ENCODE measurements at regions not wholly inside any gene's neighbourhood (a gene's known extent, or its start where the extent isn't known, plus 50 kb on each side); places are given as distances from the start of the nearest gene placed in this dataset.

DNA sequence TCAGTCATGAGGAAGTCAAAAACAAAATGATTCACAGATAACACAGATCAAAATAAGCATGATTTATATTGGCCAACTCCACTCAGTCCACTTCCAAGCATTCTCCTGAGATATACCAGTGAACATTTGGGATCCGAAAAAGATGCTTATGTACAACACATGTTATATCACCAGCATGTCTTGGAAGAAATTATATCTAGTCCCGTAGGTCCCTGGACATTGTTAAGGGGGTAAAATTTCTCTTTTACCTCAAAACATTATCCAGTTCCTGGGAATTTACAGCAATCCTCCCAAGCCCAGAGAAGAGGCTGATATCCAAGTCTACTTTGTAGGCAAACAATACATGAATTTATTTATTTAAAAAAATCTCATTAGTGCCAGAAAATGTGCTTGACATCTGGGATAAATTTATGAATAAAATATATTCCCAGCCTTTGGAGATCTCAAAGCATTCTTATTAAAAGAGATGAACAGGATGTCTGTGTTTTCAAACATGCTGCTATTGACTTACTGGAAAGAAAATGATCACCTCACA lies 582.2 kb upstream of the ZWINT start:
- no peak for DNase-seq

DNA sequence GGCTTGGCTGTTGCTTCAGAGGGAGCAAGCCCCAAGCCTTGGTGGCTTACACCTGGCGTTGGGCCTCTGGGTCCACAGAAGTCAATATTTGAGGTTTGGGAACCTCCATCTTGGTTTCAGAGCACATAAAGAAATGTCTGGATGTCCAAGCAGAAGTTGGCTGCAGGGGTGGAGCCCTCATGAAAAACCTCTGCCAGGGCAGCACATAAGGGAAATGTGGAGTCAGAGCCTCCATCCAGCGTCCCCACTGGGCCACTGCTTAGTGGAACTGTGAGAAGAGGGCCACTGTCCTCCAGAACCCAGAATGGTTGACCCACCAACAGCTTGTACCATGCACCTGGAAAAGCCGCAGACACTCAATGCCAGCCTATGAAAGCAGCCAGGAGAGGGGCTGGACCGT lies 573.5 kb upstream of the ZWINT start:
- no peak for DNase-seq

DNA sequence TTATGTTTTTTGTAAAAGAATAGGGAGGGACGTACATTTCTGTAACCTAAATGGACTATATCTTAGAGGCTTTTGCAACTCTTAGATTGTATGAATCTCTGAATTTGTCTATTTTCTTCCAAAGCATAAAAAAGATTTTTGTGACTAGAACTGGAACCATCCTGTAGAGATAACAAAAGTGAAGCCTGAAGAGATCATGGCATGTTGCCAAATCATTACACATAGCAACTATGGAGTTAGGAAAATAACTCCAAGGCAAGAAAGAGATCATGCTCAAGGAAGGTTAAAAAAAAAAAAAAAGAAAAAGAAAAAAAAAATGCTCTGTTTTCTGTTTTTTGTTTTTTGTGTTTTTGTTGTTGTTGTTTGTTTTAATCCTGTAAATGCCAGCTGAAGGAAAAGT lies 567.7 kb upstream of the ZWINT start:
- DNase-seq = peak; percentile 33

GRCh38 chr10:56927701-56928100 lies 566.6 kb upstream of the ZWINT start:
- DNase-seq = no peak

- DNase-seq = no peak
Observed at GRCh38 chr10:56920601-56921261, 559.7 kb upstream of the ZWINT start.

- no peak for DNase-seq
Observed at GRCh38 chr10:56912043-56912442, 551.0 kb upstream of the ZWINT start.

GRCh38 chr10:56905051-56905450 lies 544.0 kb upstream of the ZWINT start:
- no peak for DNase-seq

DNA sequence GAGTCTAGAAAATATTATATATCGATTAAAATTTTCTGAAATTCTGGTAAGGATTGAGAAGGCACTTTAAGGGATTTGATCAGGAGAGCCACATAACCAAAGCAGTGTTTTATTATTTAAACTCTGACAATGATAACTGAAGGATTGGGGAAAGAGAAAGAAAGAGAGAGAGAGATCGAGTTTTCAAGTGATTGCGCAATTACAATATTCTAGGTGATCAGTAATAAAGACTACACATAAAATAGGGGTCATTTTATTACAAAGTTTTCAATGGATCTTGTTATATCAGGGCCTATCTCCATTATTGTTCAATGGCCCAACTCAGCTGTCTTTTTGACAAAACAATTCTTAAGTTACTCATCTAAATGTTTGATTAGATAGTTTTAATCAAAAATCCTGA lies 541.5 kb upstream of the ZWINT start:
- DNase-seq = no peak

- DNase-seq = no peak
Observed at GRCh38 chr10:56895306-56895705, 534.2 kb upstream of the ZWINT start.

GRCh38 chr10:56881218-56881617 lies 520.2 kb upstream of the ZWINT start:
- peak; percentile 4 for DNase-seq

DNA sequence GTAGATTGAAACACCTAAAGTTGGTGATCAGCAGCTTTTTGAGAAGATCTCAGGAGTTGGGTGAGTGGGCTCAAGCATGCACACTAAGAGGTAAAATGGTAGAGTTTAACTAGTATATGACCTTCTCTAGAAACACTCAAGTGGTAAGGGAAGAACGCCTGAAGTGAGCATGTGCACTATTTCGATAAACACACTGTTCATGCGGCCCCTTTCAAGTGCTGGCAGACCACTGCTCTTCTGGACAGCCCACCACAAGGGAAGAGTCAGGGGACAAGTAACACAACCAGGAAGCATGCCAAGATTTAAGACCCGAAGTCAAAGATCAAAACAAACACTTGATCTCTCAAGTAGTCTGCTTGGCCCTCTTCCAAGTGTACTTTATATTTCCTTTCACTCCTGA lies 519.5 kb upstream of the ZWINT start:
- DNase-seq = peak; percentile 20

DNA sequence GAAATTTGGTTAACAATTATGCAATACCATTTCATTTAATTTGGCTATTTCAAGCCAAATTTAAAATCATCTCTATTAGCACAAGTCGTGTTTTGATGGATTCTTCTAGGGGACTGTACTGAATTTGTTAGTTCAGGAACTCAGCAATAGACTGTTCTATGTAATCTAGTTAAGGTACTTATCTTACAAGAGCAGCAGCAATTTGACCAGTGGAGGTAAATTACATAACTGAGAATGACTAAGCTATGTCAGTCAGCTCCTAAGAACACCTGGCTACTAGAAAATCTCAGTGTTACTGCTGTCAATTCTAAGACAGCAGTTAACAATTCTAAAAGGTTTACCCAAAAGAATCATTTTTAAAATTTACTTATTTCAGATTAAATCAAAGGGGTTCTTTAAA lies 513.9 kb upstream of the ZWINT start:
- no peak for DNase-seq

GRCh38 chr10:56871160-56871668 lies 510.2 kb upstream of the ZWINT start:
- DNase-seq = no peak

DNA sequence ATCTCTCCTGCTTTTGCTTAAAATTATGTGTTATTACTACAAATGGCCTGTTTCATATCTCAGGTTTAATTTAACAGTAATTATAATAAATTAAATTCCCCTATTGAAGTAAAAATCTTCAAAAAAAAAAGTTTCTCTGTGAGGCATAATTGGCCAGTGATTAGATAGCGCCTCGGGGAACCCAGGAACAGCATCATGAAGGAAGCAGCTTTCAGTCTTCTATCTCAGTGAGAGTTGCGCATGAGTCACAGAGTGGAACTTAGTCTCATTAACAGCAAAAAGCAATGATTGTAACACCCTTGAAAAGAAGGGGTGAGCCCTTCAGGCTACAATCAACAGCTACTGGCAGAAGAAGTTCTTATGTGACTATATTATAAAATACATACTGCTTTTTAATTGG lies 506.2 kb upstream of the ZWINT start:
- no peak for DNase-seq

GRCh38 chr10:56856569-56856968 lies 495.5 kb upstream of the ZWINT start:
- DNase-seq = no peak

- no peak for DNase-seq
Observed at GRCh38 chr10:56844978-56845529, 484.0 kb upstream of the ZWINT start.

- DNase-seq = no peak
Observed at GRCh38 chr10:56836659-56837058, 475.6 kb upstream of the ZWINT start.

GRCh38 chr10:56831681-56832080 lies 470.6 kb upstream of the ZWINT start:
- DNase-seq = no peak

DNA sequence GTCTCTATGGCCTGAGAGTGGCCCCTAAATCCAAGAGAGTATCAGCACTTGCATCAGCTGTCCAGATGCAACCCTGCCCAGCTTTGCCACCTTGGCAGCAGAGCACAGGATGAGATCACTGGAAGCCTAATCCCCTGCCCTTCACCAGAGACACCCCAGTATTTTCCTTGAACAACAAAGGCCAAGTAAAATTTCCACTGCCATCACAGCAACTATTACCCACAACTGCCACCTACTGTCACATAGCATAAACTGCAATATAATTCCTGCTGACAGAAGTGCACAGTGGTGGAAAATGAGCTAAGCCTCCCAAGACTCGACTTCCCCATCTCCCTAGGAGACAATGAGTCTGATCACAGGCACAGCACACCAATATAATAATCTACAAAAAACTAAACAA lies 462.8 kb upstream of the ZWINT start:
- DNase-seq = no peak

- no peak for DNase-seq
Observed at GRCh38 chr10:56805022-56805421, 444.0 kb upstream of the ZWINT start.

DNA sequence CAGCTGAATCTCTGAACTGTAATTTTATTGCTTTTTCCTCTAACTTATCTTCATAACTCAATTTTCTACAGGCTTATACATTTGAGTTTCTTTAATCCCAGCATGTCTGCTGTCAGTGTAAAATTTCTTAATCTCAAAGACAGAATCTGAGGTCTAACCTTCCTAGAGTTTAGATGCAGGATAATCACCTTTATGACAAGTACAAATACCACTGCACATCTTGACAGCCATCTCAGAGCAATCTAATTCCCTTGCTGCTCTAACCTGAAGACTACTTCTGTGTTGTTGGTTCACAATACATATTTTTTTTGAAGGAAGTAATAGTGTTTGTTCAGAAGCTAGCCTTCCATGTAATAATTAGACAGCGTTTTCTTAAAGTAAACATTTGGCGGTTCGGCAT lies 424.2 kb upstream of the ZWINT start:
- no peak for DNase-seq

GRCh38 chr10:56782503-56782902 lies 421.4 kb upstream of the ZWINT start:
- no peak for DNase-seq

- no peak for DNase-seq
Observed at GRCh38 chr10:56771343-56771742, 410.3 kb upstream of the ZWINT start.

DNA sequence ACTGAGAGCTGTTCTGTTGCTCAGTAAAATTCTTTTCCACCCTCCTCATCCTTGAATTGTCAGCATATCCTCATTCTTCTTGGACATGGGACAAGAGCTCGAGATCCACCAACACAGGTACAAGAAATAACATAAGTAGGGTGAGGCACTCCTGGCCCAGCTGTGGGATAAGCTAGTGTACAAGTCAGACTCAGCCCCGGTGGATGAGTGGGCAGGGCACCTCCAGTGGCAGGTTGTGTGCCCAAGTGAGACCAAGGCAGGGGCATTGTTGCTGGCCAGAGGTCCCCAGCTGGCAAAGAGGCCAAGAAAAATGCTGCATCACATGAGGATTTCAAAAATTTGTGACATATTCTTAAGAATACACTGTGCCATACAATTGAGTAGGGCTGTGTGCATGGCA lies 402.0 kb upstream of the ZWINT start:
- DNase-seq = no peak

GRCh38 chr10:56745490-56745889 lies 384.4 kb upstream of the ZWINT start:
- no peak for DNase-seq
